DOHH2 (cell line): ENCODE measurements at regions not wholly inside any gene's neighbourhood (a gene's known extent, or its start where the extent isn't known, plus 50 kb on each side); places are given as distances from the start of the nearest gene placed in this dataset.

Experiments used
- H3F3A ChIP-seq: fragments of 200-600 bp; sonication (generic), shearing (Covaris generic); 2 replicates; pipeline ENCODE4 v1.6.0; 2016; ENCODE audit warnings: antibody characterized with exemption, mild to moderate bottlenecking; ENCODE audit not compliant: control insufficient read depth, insufficient read depth
- H3K27ac ChIP-seq: fragments of 200-600 bp; sonication (generic); 2 replicates; pipeline ENCODE4 v1.5.1; 2014; ENCODE audit warnings: low read depth, mild to moderate bottlenecking, low read length, moderate library complexity
- H3K27me3 ChIP-seq: fragments of 200-600 bp; sonication (generic); 2 replicates; pipeline ENCODE4 v1.6.1; 2014; ENCODE audit warnings: mild to moderate bottlenecking, low read length, mixed read lengths; ENCODE audit not compliant: control insufficient read depth
- H3K36me3 ChIP-seq: fragments of 200-600 bp; sonication (generic); 2 replicates; pipeline ENCODE4 v1.6.1; 2014; ENCODE audit warnings: mild to moderate bottlenecking, low read length, moderate library complexity, mixed read lengths; ENCODE audit not compliant: control insufficient read depth
- H3K4me1 ChIP-seq: fragments of 200-600 bp; sonication (generic); 2 replicates; pipeline ENCODE4 v1.6.1; 2014; ENCODE audit warnings: mild to moderate bottlenecking, low read length, mixed read lengths; ENCODE audit not compliant: control insufficient read depth
- H3K4me2 ChIP-seq: fragments of 200-600 bp; sonication (generic); 2 replicates; pipeline ENCODE4 v1.6.0; 2014; ENCODE audit warnings: mild to moderate bottlenecking, low read length, moderate library complexity
- H3K4me3 ChIP-seq: fragments of 200-600 bp; sonication (generic); 2 replicates; pipeline ENCODE4 v1.5.1; 2014; ENCODE audit warnings: mild to moderate bottlenecking, low read length, mixed read lengths
- H3K79me2 ChIP-seq: fragments of 200-600 bp; sonication (generic); 2 replicates; pipeline ENCODE4 v1.6.1; 2014; ENCODE audit warnings: mild to moderate bottlenecking, low read length, mixed read lengths; ENCODE audit not compliant: control insufficient read depth
- H3K9me2 ChIP-seq: fragments of 200-600 bp; sonication (generic); replicated peaks from 2 replicates; pipeline ENCODE4 v1.6.1; 2014; ENCODE audit warnings: mild to moderate bottlenecking, low read length, mixed read lengths; ENCODE audit not compliant: control insufficient read depth
- H3K9me3 ChIP-seq: fragments of 200-600 bp; sonication (generic); 2 replicates; pipeline ENCODE4 v1.6.1; 2014; ENCODE audit warnings: antibody characterized with exemption, low read length, mixed read lengths; ENCODE audit not compliant: control insufficient read depth, insufficient read depth
- H4K20me1 ChIP-seq: fragments of 200-600 bp; sonication (generic); 2 replicates; pipeline ENCODE4 v1.6.0; 2014; ENCODE audit warnings: low read depth, mild to moderate bottlenecking, antibody characterized with exemption, low read length, moderate library complexity; ENCODE audit not compliant: control insufficient read depth, insufficient read depth
- CTCF ChIP-seq: fragments of 200-600 bp; sonication (generic); IDR thresholded peaks from one replicate; pipeline ENCODE4 v1.5.1; 2014; ENCODE audit warnings: antibody characterized with exemption, mild to moderate bottlenecking, low read depth, low read length; ENCODE audit not compliant: poor library complexity, severe bottlenecking
- EZH2phosphoT487 ChIP-seq: fragments of 200-600 bp; sonication (generic); IDR thresholded peaks from 2 replicates; pipeline ENCODE4 v1.6.1; 2017; ENCODE audit warnings: borderline replicate concordance, mild to moderate bottlenecking, antibody characterized with exemption, low read length, moderate library complexity, mixed read lengths

DNA sequence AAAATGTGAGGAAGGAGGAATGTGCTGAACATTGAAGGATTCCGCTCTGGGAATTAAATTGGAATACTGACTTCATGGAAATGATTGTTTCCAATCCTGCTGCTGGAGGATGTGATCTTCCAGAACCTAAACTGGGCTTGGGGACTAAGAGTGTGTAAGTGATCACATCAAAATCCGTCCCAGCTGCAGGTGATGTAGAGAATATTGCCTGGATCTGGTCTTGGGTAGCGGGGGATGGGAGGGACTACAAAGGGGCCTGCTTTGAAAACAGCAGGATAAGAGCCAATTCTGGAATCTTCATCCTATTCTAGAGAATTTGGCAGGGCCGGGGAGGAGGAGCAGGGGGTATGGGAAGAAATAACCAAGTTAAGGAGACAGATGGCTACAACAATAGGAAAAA, 552.2 kb upstream of the FZD8 start:
- Histone ChIP-seq H3K9me3 (peaks cover 3% of the 10 kb centered on the region; the same call in 1 of the 2 replicates), H3K27me3 (no peaks in the 10 kb centered on the region), H3F3A (no peaks in the 10 kb centered on the region), H3K9me2 (no peaks in the 10 kb centered on the region), H3K79me2 (no peaks in the 10 kb centered on the region), H3K4me1 (no peaks in the 10 kb centered on the region), H3K36me3 (no peaks in the 10 kb centered on the region), H4K20me1 (no peaks in the 10 kb centered on the region), H3K4me3 (no peak overlapping the region), H3K4me2 (no peak overlapping the region), H3K27ac (no peak overlapping the region)
- TF ChIP-seq EZH2phosphoT487 (no peak), CTCF (no peak)

DNA sequence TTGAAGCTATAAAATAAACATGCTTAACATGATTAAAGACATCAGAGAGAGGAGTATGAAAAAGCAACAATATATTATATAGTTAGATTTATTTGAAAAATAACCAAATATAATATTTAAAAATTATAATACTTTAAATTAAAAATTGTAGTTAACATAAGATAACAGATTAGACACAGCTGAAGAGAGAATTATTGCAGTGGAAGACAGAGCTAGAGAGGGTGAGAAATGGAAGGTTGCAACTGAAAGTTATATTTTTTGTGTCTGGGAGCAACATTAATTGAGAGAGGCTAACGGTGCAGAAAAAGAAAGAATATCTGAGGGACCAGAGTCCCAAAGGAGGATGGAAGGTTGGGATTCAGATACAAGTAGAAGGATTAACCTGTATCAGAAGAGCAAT, 548.9 kb upstream of the FZD8 start:
- H3K27ac ChIP-seq, result no peak overlapping the region
- TF ChIP-seq CTCF (no peak), EZH2phosphoT487 (no peak)
- no peaks in the 10 kb centered on the region for H3K9me2 ChIP-seq
- no peaks in the 10 kb centered on the region for H3F3A ChIP-seq
- H3K4me3 ChIP-seq, result no peak overlapping the region
- no peaks in the 10 kb centered on the region for H3K27me3 ChIP-seq
- H3K4me2 ChIP-seq, result no peak overlapping the region
- H3K79me2 ChIP-seq, result no peaks in the 10 kb centered on the region
- H4K20me1 ChIP-seq, result no peaks in the 10 kb centered on the region
- H3K36me3 ChIP-seq, result no peaks in the 10 kb centered on the region
- no peaks in the 10 kb centered on the region for H3K4me1 ChIP-seq
- peaks cover 3% of the 10 kb centered on the region; the same call in 1 of the 2 replicates for H3K9me3 ChIP-seq

- no peaks in the 10 kb centered on the region for H3F3A ChIP-seq
- H3K9me3 ChIP-seq, result peaks cover 3% of the 10 kb centered on the region; the same call in 1 of the 2 replicates
- no peaks in the 10 kb centered on the region for H3K27me3 ChIP-seq
- no peaks in the 10 kb centered on the region for H3K36me3 ChIP-seq
- no peaks in the 10 kb centered on the region for H4K20me1 ChIP-seq
- H3K4me3 ChIP-seq, result no peak overlapping the region
- H3K9me2 ChIP-seq, result no peaks in the 10 kb centered on the region
- TF ChIP-seq EZH2phosphoT487 (no peak), CTCF (no peak)
- H3K27ac ChIP-seq, result no peak overlapping the region
- no peaks in the 10 kb centered on the region for H3K79me2 ChIP-seq
- H3K4me2 ChIP-seq, result no peak overlapping the region
- H3K4me1 ChIP-seq, result no peaks in the 10 kb centered on the region
These were observed 546.4 kb upstream of the FZD8 start for GRCh38 chr10:36188461-36188860.

- H3K4me3 ChIP-seq, result no peak overlapping the region
- H3K79me2 ChIP-seq, result no peaks in the 10 kb centered on the region
- H3K27me3 ChIP-seq, result no peaks in the 10 kb centered on the region
- H3K9me3 ChIP-seq, result peaks cover 3% of the 10 kb centered on the region; the same call in 1 of the 2 replicates
- no peak overlapping the region for H3K4me2 ChIP-seq
- no peaks in the 10 kb centered on the region for H3K36me3 ChIP-seq
- no peaks in the 10 kb centered on the region for H3K9me2 ChIP-seq
- no peak for TF ChIP-seq EZH2phosphoT487
- TF ChIP-seq CTCF, result no peak
- H3K27ac ChIP-seq, result no peak overlapping the region
- no peaks in the 10 kb centered on the region for H3F3A ChIP-seq
- no peaks in the 10 kb centered on the region for H3K4me1 ChIP-seq
- no peaks in the 10 kb centered on the region for H4K20me1 ChIP-seq
These were observed 546.0 kb upstream of the FZD8 start for GRCh38 chr10:36188080-36188453.
